ENCODE measurements at regions not wholly inside any gene's neighbourhood (a gene's known extent, or its start where the extent isn't known, plus 50 kb on each side); places are given as distances from the start of the nearest gene placed in this dataset.

GRCh38 chr10:80770239-80770638 lies 232.5 kb downstream of the SH2D4B start:
- no peak overlapping the region for H3K4me3 ChIP-seq (ENCODE audit: low read depth in 1 of 5, low read length in 5 of 5)
- no peak overlapping the region for H3K27ac ChIP-seq (ENCODE audit: low read depth, low read length)
- H3K36me3 ChIP-seq (ENCODE audit: control insufficient read depth in 5 of 5, insufficient read depth in 5 of 5, low read length in 5 of 5), result no peaks in the 10 kb centered on the region
- no peak overlapping the region for H3K9ac ChIP-seq (ENCODE audit: low read length in 5 of 5)
- H3K9me3 ChIP-seq (ENCODE audit: control insufficient read depth in 5 of 5, low read length in 5 of 5), result no peaks in the 10 kb centered on the region
- H3K4me1 ChIP-seq (ENCODE audit: control insufficient read depth in 5 of 5, insufficient read depth in 5 of 5, low read length in 5 of 5), result no peaks in the 10 kb centered on the region
- H3K27me3 ChIP-seq (ENCODE audit: control insufficient read depth in 5 of 5, insufficient read depth in 4 of 5, low read length in 5 of 5), result peaks cover 0 to 3% (median 0%) of the 10 kb centered on the region in 5 donors

- Histone ChIP-seq H3K9me3 (ENCODE audit: control insufficient read depth in 5 of 5, low read length in 5 of 5) (no peaks in the 10 kb centered on the region), H3K4me1 (ENCODE audit: control insufficient read depth in 5 of 5, insufficient read depth in 5 of 5, low read length in 5 of 5) (no peaks in the 10 kb centered on the region), H3K27ac (ENCODE audit: low read depth, low read length) (no peak overlapping the region), H3K27me3 (ENCODE audit: control insufficient read depth in 5 of 5, insufficient read depth in 4 of 5, low read length in 5 of 5) (peaks cover 0 to 3% (median 0%) of the 10 kb centered on the region in 5 donors), H3K36me3 (ENCODE audit: control insufficient read depth in 5 of 5, insufficient read depth in 5 of 5, low read length in 5 of 5) (no peaks in the 10 kb centered on the region), H3K9ac (ENCODE audit: low read length in 5 of 5) (no peak overlapping the region), H3K4me3 (ENCODE audit: low read depth in 1 of 5, low read length in 5 of 5) (no peak overlapping the region)
These were observed 233.6 kb downstream of the SH2D4B start for GRCh38 chr10:80771285-80771684.

- no peaks in the 10 kb centered on the region for H3K9me3 ChIP-seq (ENCODE audit: control insufficient read depth in 5 of 5, low read length in 5 of 5)
- H3K4me1 ChIP-seq (ENCODE audit: control insufficient read depth in 5 of 5, insufficient read depth in 5 of 5, low read length in 5 of 5), result no peaks in the 10 kb centered on the region
- peaks cover 0 to 3% (median 0%) of the 10 kb centered on the region in 5 donors for H3K27me3 ChIP-seq (ENCODE audit: control insufficient read depth in 5 of 5, insufficient read depth in 4 of 5, low read length in 5 of 5)
- H3K27ac ChIP-seq (ENCODE audit: low read depth, low read length), result no peak overlapping the region
- H3K9ac ChIP-seq (ENCODE audit: low read length in 5 of 5), result no peak overlapping the region
- H3K36me3 ChIP-seq (ENCODE audit: control insufficient read depth in 5 of 5, insufficient read depth in 5 of 5, low read length in 5 of 5), result no peaks in the 10 kb centered on the region
- H3K4me3 ChIP-seq (ENCODE audit: low read depth in 1 of 5, low read length in 5 of 5), result no peak overlapping the region
These were observed 234.3 kb downstream of the SH2D4B start for GRCh38 chr10:80771902-80772555.

- H3K9me3 ChIP-seq (ENCODE audit: control insufficient read depth in 5 of 5, low read length in 5 of 5), result no peaks in the 10 kb centered on the region
- no peaks in the 10 kb centered on the region for H3K4me1 ChIP-seq (ENCODE audit: control insufficient read depth in 5 of 5, insufficient read depth in 5 of 5, low read length in 5 of 5)
- H3K9ac ChIP-seq (ENCODE audit: low read length in 5 of 5), result no peak overlapping the region
- H3K4me3 ChIP-seq (ENCODE audit: low read depth in 1 of 5, low read length in 5 of 5), result no peak overlapping the region
- H3K27ac ChIP-seq (ENCODE audit: low read depth, low read length), result no peak overlapping the region
- H3K36me3 ChIP-seq (ENCODE audit: control insufficient read depth in 5 of 5, insufficient read depth in 5 of 5, low read length in 5 of 5), result no peaks in the 10 kb centered on the region
- peaks cover 0 to 3% (median 0%) of the 10 kb centered on the region in 5 donors for H3K27me3 ChIP-seq (ENCODE audit: control insufficient read depth in 5 of 5, insufficient read depth in 4 of 5, low read length in 5 of 5)
These were observed 234.9 kb downstream of the SH2D4B start for GRCh38 chr10:80772596-80772995.

- Histone ChIP-seq H3K27me3 (ENCODE audit: control insufficient read depth in 5 of 5, insufficient read depth in 4 of 5, low read length in 5 of 5) (no peaks in the 10 kb centered on the region), H3K9me3 (ENCODE audit: control insufficient read depth in 5 of 5, low read length in 5 of 5) (no peaks in the 10 kb centered on the region), H3K27ac (ENCODE audit: low read depth, low read length) (no peak overlapping the region), H3K36me3 (ENCODE audit: control insufficient read depth in 5 of 5, insufficient read depth in 5 of 5, low read length in 5 of 5) (no peaks in the 10 kb centered on the region), H3K9ac (ENCODE audit: low read length in 5 of 5) (no peak overlapping the region), H3K4me1 (ENCODE audit: control insufficient read depth in 5 of 5, insufficient read depth in 5 of 5, low read length in 5 of 5) (no peaks in the 10 kb centered on the region), H3K4me3 (ENCODE audit: low read depth in 1 of 5, low read length in 5 of 5) (no peak overlapping the region)
These were observed 247.0 kb downstream of the SH2D4B start for GRCh38 chr10:80784695-80785094.

- no peak overlapping the region for H3K9ac ChIP-seq (ENCODE audit: low read length in 5 of 5)
- no peaks in the 10 kb centered on the region for H3K36me3 ChIP-seq (ENCODE audit: control insufficient read depth in 5 of 5, insufficient read depth in 5 of 5, low read length in 5 of 5)
- H3K9me3 ChIP-seq (ENCODE audit: control insufficient read depth in 5 of 5, low read length in 5 of 5), result no peaks in the 10 kb centered on the region
- H3K27me3 ChIP-seq (ENCODE audit: control insufficient read depth in 5 of 5, insufficient read depth in 4 of 5, low read length in 5 of 5), result no peaks in the 10 kb centered on the region
- no peak overlapping the region for H3K27ac ChIP-seq (ENCODE audit: low read depth, low read length)
- no peak overlapping the region for H3K4me3 ChIP-seq (ENCODE audit: low read depth in 1 of 5, low read length in 5 of 5)
- no peaks in the 10 kb centered on the region for H3K4me1 ChIP-seq (ENCODE audit: control insufficient read depth in 5 of 5, insufficient read depth in 5 of 5, low read length in 5 of 5)
These were observed 248.6 kb downstream of the SH2D4B start for GRCh38 chr10:80786322-80786721.

GRCh38 chr10:80787952-80788351 lies 250.2 kb downstream of the SH2D4B start:
- Histone ChIP-seq H3K36me3 (ENCODE audit: control insufficient read depth in 5 of 5, insufficient read depth in 5 of 5, low read length in 5 of 5) (no peaks in the 10 kb centered on the region), H3K4me3 (ENCODE audit: low read depth in 1 of 5, low read length in 5 of 5) (no peak overlapping the region), H3K27me3 (ENCODE audit: control insufficient read depth in 5 of 5, insufficient read depth in 4 of 5, low read length in 5 of 5) (no peaks in the 10 kb centered on the region), H3K9me3 (ENCODE audit: control insufficient read depth in 5 of 5, low read length in 5 of 5) (no peaks in the 10 kb centered on the region), H3K9ac (ENCODE audit: low read length in 5 of 5) (no peak overlapping the region), H3K27ac (ENCODE audit: low read depth, low read length) (no peak overlapping the region), H3K4me1 (ENCODE audit: control insufficient read depth in 5 of 5, insufficient read depth in 5 of 5, low read length in 5 of 5) (no peaks in the 10 kb centered on the region)

DNA sequence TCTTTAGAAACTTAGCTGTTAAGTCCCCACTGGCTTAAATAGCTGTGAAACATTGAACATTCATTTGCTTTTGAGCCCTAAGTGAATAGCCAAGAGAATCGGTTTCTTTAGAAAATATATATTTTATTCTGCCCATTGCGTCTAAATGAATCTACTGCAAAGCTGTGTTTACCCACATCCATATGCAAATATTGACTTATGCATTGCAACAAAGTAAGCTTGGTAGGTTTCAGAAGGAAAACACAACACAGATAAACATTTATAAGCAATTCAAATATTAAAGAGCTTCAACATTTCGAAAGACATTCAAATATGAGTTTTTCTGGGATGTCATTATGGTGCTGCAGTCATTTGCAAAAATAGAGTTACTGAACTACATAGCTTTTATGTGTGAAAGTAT lies 257.3 kb downstream of the SH2D4B start:
- Histone ChIP-seq H3K27ac (ENCODE audit: low read depth, low read length) (no peak overlapping the region), H3K27me3 (ENCODE audit: control insufficient read depth in 5 of 5, insufficient read depth in 4 of 5, low read length in 5 of 5) (no peaks in the 10 kb centered on the region), H3K9ac (ENCODE audit: low read length in 5 of 5) (no peak overlapping the region), H3K9me3 (ENCODE audit: control insufficient read depth in 5 of 5, low read length in 5 of 5) (no peaks in the 10 kb centered on the region), H3K4me1 (ENCODE audit: control insufficient read depth in 5 of 5, insufficient read depth in 5 of 5, low read length in 5 of 5) (no peaks in the 10 kb centered on the region), H3K36me3 (ENCODE audit: control insufficient read depth in 5 of 5, insufficient read depth in 5 of 5, low read length in 5 of 5) (no peaks in the 10 kb centered on the region), H3K4me3 (ENCODE audit: low read depth in 1 of 5, low read length in 5 of 5) (no peak overlapping the region)

DNA sequence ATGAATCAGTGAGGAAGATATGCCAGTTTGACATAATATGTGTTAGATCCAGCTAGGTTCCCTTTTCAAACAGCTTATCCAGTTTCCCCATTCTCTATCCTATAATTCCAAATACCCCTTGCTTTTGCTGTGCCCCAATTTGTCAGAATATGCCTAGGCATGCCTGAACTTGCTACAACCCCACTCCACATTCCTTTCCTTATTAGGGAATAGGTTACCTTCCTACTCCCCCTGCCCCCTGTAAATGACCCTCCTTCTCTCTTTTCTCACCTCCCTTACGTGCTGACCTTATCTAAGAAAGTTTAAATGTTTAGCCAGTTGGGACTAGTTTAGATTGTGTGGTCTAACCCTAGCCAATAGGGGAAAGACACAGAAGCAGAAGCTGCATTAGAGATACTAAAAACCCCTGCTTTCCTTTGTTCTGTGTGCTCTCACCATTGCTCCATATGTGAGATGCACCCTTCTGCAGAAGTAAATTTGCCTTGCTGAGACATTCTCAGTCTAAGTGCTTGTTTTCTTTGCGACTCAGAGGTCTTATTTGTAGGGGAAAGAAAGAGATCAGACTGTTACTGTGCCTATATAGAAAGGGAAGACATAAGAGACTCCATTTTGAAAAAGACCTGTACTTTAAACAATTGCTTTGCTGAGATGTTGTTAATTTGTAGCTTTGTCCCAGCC lies 267.8 kb downstream of the SH2D4B start:
- H3K36me3 ChIP-seq (ENCODE audit: control insufficient read depth in 5 of 5, insufficient read depth in 5 of 5, low read length in 5 of 5), result no peaks in the 10 kb centered on the region
- no peaks in the 10 kb centered on the region for H3K27me3 ChIP-seq (ENCODE audit: control insufficient read depth in 5 of 5, insufficient read depth in 4 of 5, low read length in 5 of 5)
- H3K9me3 ChIP-seq (ENCODE audit: control insufficient read depth in 5 of 5, low read length in 5 of 5), result peaks cover 3 to 12% (median 7%) of the 10 kb centered on the region in 5 donors
- no peaks in the 10 kb centered on the region for H3K4me1 ChIP-seq (ENCODE audit: control insufficient read depth in 5 of 5, insufficient read depth in 5 of 5, low read length in 5 of 5)
- no peak overlapping the region for H3K4me3 ChIP-seq (ENCODE audit: low read depth in 1 of 5, low read length in 5 of 5)
- no peak overlapping the region for H3K27ac ChIP-seq (ENCODE audit: low read depth, low read length)
- H3K9ac ChIP-seq (ENCODE audit: low read length in 5 of 5), result no peak overlapping the region

- Histone ChIP-seq H3K4me1 (ENCODE audit: control insufficient read depth in 5 of 5, insufficient read depth in 5 of 5, low read length in 5 of 5) (no peaks in the 10 kb centered on the region), H3K27me3 (ENCODE audit: control insufficient read depth in 5 of 5, insufficient read depth in 4 of 5, low read length in 5 of 5) (no peaks in the 10 kb centered on the region), H3K9me3 (ENCODE audit: control insufficient read depth in 5 of 5, low read length in 5 of 5) (peaks cover 0 to 17% (median 5%) of the 10 kb centered on the region in 5 donors), H3K36me3 (ENCODE audit: control insufficient read depth in 5 of 5, insufficient read depth in 5 of 5, low read length in 5 of 5) (no peaks in the 10 kb centered on the region), H3K4me3 (ENCODE audit: low read depth in 1 of 5, low read length in 5 of 5) (no peak overlapping the region), H3K27ac (ENCODE audit: low read depth, low read length) (no peak overlapping the region), H3K9ac (ENCODE audit: low read length in 5 of 5) (no peak overlapping the region)
These were observed 276.5 kb downstream of the SH2D4B start for GRCh38 chr10:80814147-80814652.

Measured in subcutaneous abdominal adipose tissue (tissue), 5 donors.